ENCODE measurements at regions not wholly inside any gene's neighbourhood (a gene's known extent, or its start where the extent isn't known, plus 50 kb on each side); places are given as distances from the start of the nearest gene placed in this dataset.

DNA sequence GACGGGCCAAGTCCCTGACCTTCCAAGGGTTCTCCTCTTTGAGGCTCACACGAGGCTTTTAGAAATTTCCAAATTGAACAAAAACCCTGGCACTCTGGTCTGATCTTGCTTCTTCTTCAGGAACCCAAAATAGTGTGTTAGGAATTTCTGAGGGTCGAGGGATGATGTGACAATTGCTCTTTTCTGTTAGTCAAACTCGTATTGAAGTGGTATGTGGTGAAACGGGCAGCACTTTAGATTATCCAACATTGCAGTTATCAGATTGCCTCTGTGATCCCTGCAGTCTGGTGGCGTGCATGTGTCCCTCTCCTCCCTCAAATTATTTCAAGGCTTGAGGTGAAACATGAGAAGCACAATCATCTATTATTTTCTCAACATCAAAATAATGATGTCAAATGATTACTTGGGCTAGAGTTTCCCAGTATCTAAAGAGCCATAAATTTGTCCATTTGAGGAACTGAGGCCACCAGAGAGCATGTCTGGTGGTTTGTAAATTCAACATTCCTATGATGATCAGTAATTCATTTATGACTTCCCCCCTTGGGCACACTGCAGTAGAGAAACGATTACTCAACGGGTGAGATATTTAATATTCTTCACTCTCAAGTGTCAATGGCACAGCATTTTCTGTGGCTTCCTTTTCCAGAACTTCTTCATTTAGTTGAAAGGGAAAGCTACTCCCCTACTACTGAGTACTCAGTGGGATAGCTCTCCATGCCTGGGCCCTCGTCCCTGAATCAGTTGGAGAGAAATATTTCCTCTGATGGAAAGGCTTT lies 308.6 kb upstream of the MAP3K7 start:
- Histone ChIP-seq H2AFZ (ENCODE audit: control insufficient read depth, low read depth, low read length) (no peak overlapping the region), H3K27me3 (replicated peaks in 1 of 2; ENCODE audit: control insufficient read depth in 2 of 2, insufficient read depth in 2 of 2, low read length in 1 of 2) (no peaks in the 10 kb centered on the region; a peak in 1 of 4 replicates), H3K9ac (ENCODE audit: control insufficient read depth, insufficient read depth, low read length) (no peak overlapping the region), H3K4me1 (ENCODE audit: control insufficient read depth, insufficient read depth, low read length) (no peaks in the 10 kb centered on the region), H3K36me3 (ENCODE audit: control insufficient read depth in 2 of 2, insufficient read depth in 2 of 2, low read length in 1 of 2) (no peaks in the 10 kb centered on the region), H3K9me3 (replicated peaks; ENCODE audit: control insufficient read depth, insufficient read depth, low read length) (no peaks in the 10 kb centered on the region), H3K79me2 (ENCODE audit: control insufficient read depth, insufficient read depth, low read length) (no peaks in the 10 kb centered on the region), H4K20me1 (ENCODE audit: control insufficient read depth, insufficient read depth) (no peaks in the 10 kb centered on the region), H3K4me2 (ENCODE audit: control insufficient read depth, insufficient read depth) (no peak overlapping the region), H3K27ac (ENCODE audit: control insufficient read depth, insufficient read depth) (no peak overlapping the region), H3K4me3 (no peak overlapping the region)
- RAD21 ChIA-PET (ENCODE audit: unreplicated experiment): no interaction called here
- DNase-seq (ENCODE audit: low read depth, low spot score) (no peak), ATAC-seq (no peak), FAIRE-seq (no peak)
- in situ Hi-C loops (cut with MboI) (no loop called here), intact Hi-C loops (cut with micrococcal nuclease; ENCODE audit: unreplicated experiment) (no loop called here)
- BruUV-seq (replicated peaks): no TSS peak
- WGBS (ENCODE audit: insufficient coverage, insufficient replicate concordance, low lambda C conversion rate, missing lambda C conversion rate): 2% methylated on average over 9 of the region's 9 CpGs
- POLR2A ChIA-PET: no interaction called here
- CTCF ChIA-PET: no interaction called here
- TF ChIP-seq MEF2A (IDR thresholded peaks at IDR 0.05; ENCODE audit: insufficient read depth, low read depth, low read length) (no peak), CEBPB (IDR thresholded peaks at IDR 0.05; ENCODE audit: borderline replicate concordance in 1 of 2, low read depth in 2 of 2, low read length in 2 of 2) (no peak), ZBTB4 (CRISPR knock-in tag; IDR thresholded peaks at IDR 0.05) (no peak), POLR2AphosphoS2 (IDR thresholded peaks at IDR 0.05; ENCODE audit: low read depth, low read length) (no peak), ATF7 (IDR thresholded peaks at IDR 0.05; ENCODE audit: low read depth) (no peak)
- SMC1A ChIA-PET (ENCODE audit: uncharacterized antibody, unreplicated experiment): no interaction called here

Measured in GM12878 (cell line).